ENCODE measurements at regions not wholly inside any gene's neighbourhood (a gene's known extent, or its start where the extent isn't known, plus 50 kb on each side); places are given as distances from the start of the nearest gene placed in this dataset.

- TF ChIP-seq SIN3A (IDR thresholded peaks at IDR 0.05; ENCODE audit: borderline replicate concordance, insufficient read depth, low read length): no peak
- TF ChIP-seq TAF1 (IDR thresholded peaks at IDR 0.05; ENCODE audit: borderline replicate concordance, insufficient read depth, low read length): no peak
- no peak for TF ChIP-seq REST (IDR thresholded peaks at IDR 0.05; ENCODE audit: insufficient read depth in 1 of 2, low read depth in 2 of 2, low read length in 2 of 2)
- TF ChIP-seq POLR2AphosphoS5 (IDR thresholded peaks at IDR 0.05; ENCODE audit: low read depth, low read length): no peak
Measured at GRCh38 chr3:118435851-118436350, 598.7 kb downstream of the IGSF11 start.

Data from PFSK-1 (cell line).